ENCODE measurements at regions not wholly inside any gene's neighbourhood (a gene's known extent, or its start where the extent isn't known, plus 50 kb on each side); places are given as distances from the start of the nearest gene placed in this dataset.

- TF ChIP-seq, protein P1, sequence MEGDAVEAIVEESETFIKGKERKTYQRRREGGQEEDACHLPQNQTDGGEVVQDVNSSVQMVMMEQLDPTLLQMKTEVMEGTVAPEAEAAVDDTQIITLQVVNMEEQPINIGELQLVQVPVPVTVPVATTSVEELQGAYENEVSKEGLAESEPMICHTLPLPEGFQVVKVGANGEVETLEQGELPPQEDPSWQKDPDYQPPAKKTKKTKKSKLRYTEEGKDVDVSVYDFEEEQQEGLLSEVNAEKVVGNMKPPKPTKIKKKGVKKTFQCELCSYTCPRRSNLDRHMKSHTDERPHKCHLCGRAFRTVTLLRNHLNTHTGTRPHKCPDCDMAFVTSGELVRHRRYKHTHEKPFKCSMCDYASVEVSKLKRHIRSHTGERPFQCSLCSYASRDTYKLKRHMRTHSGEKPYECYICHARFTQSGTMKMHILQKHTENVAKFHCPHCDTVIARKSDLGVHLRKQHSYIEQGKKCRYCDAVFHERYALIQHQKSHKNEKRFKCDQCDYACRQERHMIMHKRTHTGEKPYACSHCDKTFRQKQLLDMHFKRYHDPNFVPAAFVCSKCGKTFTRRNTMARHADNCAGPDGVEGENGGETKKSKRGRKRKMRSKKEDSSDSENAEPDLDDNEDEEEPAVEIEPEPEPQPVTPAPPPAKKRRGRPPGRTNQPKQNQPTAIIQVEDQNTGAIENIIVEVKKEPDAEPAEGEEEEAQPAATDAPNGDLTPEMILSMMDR (IDR thresholded peaks at IDR 0.05) = no peak
- no peak for TF ChIP-seq POLR2A (IDR thresholded peaks at IDR 0.05)
- no peak for TF ChIP-seq EP300 (IDR thresholded peaks at IDR 0.05)
These were observed 601.0 kb downstream of the EDEM1 start for GRCh38 chr3:5788496-5788895.
